ENCODE measurements at regions not wholly inside any gene's neighbourhood (a gene's known extent, or its start where the extent isn't known, plus 50 kb on each side); places are given as distances from the start of the nearest gene placed in this dataset.
"Not testable (repeated sequence)": the region's sequence is repeated elsewhere in the genome, so short reads cannot be mapped to it uniquely, and the experiment has no call there.

DNA sequence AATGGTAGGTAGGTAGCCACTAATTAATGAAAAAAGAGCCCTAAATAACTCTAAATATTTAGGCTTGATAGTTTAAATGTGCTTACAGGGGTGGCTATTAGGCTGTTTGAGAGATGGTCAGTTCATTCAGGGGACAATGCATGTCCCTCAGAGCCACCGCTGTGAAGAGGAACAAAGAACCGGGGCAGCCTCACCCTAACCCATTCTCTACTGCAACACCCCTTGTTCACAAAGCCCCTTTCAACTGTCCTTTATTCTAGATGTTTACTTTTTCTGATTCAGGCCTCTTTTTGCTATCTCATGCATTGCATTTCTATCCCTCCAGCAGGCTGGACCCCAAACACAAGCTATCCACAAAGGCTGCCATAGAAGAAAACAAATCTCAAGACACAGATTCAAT, 906.7 kb downstream of the NR2F1-AS1 start:
- DNase-seq (ENCODE audit: missing footprints) (no peak), ATAC-seq (no peak)
- intact Hi-C loops (cut with DNase I): no loop called here

DNA sequence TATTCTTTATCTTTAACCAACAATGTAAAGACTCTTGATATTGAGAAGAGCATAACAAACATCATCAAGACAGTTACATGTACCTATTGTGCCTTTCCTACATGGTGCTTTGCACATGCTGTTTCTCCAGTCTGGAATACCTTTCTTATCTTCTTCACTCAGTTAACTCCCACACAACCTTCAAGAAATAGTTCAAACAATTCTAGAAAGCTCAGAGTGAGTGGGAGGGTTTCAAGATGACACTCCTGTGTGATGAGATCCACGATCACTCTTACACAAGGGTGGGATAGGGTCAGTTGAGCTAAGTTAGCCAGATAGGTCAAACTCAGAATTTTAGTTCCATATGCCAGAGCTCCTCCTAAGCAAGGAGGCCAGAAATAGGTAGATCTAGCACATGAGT, 915.5 kb downstream of the NR2F1-AS1 start:
- intact Hi-C loops (cut with DNase I): no loop called here
- no peak for DNase-seq (ENCODE audit: missing footprints)
- ATAC-seq: no peak

GRCh38 chr5:92662741-92663140, 918.3 kb downstream of the NR2F1-AS1 start:
- no peak for DNase-seq (ENCODE audit: missing footprints)
- intact Hi-C loops (cut with DNase I): no loop called here
- ATAC-seq: no peak

GRCh38 chr5:92659246-92659645, 921.8 kb downstream of the NR2F1-AS1 start:
- DNase-seq (ENCODE audit: missing footprints) (no peak), ATAC-seq (no peak)
- intact Hi-C loops (cut with DNase I): no loop called here

DNA sequence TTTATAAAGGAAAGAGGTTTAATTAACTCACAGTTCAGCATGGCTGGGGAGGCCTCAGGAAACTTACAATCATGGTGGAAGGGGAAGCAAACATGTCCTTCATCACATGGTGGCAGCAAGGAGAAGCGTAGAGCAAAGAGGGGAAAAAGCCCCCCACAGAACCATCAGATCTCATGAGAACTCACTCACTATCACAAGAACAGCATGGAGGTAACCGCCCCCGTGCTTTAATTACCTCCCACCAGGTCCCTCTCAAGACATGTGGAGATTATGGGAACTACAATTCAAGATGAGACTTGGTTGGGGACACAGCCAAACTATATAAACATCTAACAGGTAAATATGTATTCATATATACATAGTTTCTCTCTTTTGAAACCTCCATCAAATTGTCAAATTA, 926.4 kb downstream of the NR2F1-AS1 start:
- DNase-seq (ENCODE audit: missing footprints); ATAC-seq; intact Hi-C loops (cut with DNase I): not testable (repeated sequence)

GRCh38 chr5:92653730-92654461, 927.1 kb downstream of the NR2F1-AS1 start:
- intact Hi-C loops (cut with DNase I): no loop called here
- ATAC-seq (no peak), DNase-seq (ENCODE audit: missing footprints) (no peak)

GRCh38 chr5:92652756-92653155, 928.3 kb downstream of the NR2F1-AS1 start:
- no peak for ATAC-seq
- no peak for DNase-seq (ENCODE audit: missing footprints)
- intact Hi-C loops (cut with DNase I): no loop called here

DNA sequence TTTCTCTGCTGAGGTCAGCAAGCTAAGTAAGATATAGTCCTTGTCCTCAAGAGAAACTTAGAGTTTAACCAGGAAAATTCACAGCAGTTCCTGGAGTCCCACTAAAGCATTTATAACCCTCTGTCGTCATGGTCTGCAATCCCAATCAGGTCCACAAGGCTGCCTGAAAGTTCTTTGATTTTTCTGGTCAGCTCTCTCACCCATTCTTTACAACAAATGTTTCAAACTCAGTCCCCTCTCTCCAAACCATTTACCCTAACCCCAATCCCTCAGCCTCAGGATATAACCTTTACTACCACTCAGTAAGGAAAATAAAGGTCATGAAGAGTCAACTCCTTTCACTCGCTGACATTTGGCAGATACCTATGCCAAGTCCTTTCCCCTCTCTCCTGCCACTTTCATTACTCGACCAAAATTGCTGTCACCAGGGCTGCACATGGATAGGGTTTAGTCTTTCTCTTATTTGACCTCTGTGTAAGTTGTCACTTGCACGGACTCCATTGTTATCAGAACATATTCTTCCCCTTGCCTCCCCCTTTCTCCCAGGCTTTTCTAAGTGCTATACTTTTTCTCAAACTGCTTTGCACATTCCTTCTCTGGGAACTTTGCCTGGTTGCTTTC, 936.6 kb downstream of the NR2F1-AS1 start:
- intact Hi-C loops (cut with DNase I): loop anchor here (10.0 kb wide), 1 partner anchor 320 kb away; no protein-coding TSS in a partner anchor
- DNase-seq (ENCODE audit: missing footprints) (no peak), ATAC-seq (peak; percentile 48)

DNA sequence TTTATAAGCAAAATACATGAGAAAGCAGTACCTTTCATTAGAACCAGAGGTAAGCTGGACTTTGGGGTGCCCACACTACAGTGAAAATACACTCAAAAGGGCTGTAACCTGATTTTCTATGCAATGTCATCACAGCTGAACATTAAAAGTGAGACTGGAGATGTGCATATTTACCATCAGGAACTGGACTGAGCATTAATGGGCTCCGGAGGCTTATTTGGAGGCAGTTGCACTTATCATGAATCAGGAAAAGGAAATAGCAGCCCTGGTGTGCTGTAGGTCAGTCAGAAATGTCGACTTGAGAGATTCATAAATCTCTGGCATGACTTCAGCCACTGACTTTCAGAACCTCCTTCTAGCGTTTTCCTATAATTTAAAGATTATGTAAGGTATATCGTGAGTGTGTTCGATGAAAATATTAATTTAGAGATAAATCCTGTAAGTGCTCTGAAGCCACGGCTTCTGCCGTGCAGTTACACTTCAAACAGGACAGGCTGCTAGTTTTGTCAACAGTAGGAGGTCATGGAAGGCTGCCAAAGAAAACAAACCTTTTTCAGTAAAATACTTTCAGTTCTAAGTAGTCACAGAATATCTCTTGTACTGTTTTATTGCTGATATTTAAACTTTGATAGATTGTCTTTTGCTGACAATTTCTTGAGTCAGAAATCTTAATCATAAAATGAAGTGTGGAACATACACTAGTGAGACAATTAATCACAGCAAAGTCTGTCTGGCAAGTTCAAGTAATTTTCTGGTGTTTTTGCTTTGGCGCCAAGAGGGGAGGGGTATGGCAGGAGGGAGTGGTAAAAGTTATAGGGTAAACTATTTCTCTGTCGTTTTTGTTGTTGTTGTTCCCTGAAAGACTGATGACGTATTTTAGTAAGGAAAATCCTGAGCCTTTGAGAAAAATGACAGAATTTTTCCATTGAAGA, 939.7 kb downstream of the NR2F1-AS1 start:
- DNase-seq (ENCODE audit: missing footprints): no peak

GRCh38 chr5:92640340-92640739, 940.7 kb downstream of the NR2F1-AS1 start:
- intact Hi-C loops (cut with DNase I): loop anchor here (10.0 kb wide), 1 partner anchor 316 kb away; no protein-coding TSS in a partner anchor
- DNase-seq (ENCODE audit: missing footprints) (no peak), ATAC-seq (no peak)

More for the DNA sequence above, 939.7 kb downstream of the NR2F1-AS1 start:
- ATAC-seq: peak; percentile 57
- intact Hi-C loops (cut with DNase I): loop anchor here (10.0 kb wide), 1 partner anchor 316 kb away; no protein-coding TSS in a partner anchor

- intact Hi-C loops (cut with DNase I): no loop called here
- no peak for ATAC-seq
- DNase-seq (ENCODE audit: missing footprints): no peak
Observed at GRCh38 chr5:92637960-92638359, 943.1 kb downstream of the NR2F1-AS1 start.

- intact Hi-C loops (cut with DNase I): no loop called here
- DNase-seq (ENCODE audit: missing footprints): no peak
- ATAC-seq: no peak
Observed at GRCh38 chr5:92637247-92637646, 943.8 kb downstream of the NR2F1-AS1 start.

DNA sequence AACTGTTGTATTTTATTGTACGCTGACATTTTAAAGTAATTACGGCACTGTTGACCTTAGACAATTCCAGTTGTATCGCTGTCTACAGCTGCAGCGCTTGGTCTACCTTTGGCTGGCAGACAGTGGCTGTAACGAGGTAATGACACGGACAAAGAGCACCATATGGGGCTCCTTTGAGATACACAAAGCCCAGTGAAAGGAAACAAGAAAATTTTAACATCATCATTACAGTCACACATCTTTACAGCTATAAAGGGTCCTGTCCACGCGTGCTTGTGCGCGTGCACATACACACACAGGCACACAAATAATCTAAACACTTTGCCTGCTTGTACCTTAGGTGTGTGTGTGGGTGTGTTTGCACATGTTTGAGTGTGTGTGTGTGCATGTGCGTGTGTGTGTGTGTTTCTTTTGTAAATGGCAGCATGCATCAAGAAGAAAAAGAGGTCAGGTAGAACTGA, 946.0 kb downstream of the NR2F1-AS1 start:
- peak; percentile 45 for DNase-seq (ENCODE audit: missing footprints)
- intact Hi-C loops (cut with DNase I): no loop called here
- no peak for ATAC-seq

GRCh38 chr5:92633875-92634487, 947.0 kb downstream of the NR2F1-AS1 start:
- intact Hi-C loops (cut with DNase I): no loop called here
- no peak for DNase-seq (ENCODE audit: missing footprints)
- ATAC-seq: no peak

DNA sequence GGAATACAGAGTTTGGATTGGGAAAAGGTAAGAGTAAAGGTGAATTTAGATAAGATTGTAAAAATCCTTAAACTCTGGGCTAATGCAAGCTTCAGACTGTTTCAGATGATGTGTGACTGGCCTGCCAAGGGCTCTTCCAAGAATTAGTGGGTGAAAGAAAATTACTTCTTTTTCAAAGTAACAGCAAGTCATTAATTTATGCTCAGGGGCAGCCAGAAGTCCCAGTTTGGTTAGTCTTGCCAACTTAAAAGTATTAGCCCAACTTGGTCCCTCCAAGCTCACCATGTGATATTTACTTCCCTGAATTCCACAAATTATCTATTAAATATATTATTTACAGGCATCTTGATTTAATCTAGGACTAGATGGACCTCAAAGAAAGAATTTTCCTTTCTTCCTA, 947.8 kb downstream of the NR2F1-AS1 start:
- intact Hi-C loops (cut with DNase I): no loop called here
- DNase-seq (ENCODE audit: missing footprints) (no peak), ATAC-seq (no peak)

DNA sequence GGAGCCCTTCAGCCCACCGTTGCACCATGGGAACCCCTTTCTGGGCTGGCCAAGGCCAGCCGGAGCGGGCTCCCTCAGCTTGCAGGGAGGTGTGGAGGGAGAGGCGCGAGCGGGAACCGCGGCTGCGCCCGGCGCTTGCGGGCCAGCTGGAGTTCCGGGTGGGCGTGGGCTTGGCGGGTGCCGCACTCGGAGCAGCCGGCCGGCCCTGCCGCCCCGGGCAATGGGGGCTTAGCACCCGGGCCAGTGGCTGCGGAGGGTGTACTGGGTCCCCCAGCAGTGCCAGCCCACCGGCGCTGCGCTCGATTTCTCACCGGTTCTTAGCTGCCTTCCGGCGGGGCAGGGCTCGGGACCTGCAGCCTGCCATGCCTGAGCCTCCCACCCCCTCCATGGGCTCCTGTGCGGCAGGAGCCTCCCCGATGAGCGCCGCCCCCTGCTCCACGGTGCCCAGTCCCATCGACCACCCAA, 949.8 kb downstream of the NR2F1-AS1 start:
- ATAC-seq; DNase-seq (ENCODE audit: missing footprints); intact Hi-C loops (cut with DNase I): not testable (repeated sequence)

DNA sequence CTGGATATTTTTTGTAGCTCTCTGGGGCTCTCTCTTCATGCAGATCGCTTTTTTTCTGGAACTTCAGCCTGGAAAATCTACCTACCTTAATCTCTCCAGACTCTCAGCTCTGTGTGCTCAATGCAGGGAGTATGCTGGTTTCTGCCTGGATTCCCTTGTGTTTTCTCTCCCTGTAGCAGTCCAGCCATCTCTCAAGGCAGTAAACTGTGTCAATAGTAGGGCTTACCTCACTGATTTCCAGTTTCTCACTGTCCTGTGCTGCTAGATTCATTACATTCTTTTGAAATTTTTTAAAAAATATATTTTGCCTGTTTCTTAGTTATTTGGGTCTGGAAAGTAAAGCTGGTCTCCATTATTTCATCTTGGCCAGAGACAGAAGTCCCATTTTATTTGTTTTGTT, 951.4 kb downstream of the NR2F1-AS1 start:
- no peak for ATAC-seq
- no peak for DNase-seq (ENCODE audit: missing footprints)
- intact Hi-C loops (cut with DNase I): no loop called here

DNA sequence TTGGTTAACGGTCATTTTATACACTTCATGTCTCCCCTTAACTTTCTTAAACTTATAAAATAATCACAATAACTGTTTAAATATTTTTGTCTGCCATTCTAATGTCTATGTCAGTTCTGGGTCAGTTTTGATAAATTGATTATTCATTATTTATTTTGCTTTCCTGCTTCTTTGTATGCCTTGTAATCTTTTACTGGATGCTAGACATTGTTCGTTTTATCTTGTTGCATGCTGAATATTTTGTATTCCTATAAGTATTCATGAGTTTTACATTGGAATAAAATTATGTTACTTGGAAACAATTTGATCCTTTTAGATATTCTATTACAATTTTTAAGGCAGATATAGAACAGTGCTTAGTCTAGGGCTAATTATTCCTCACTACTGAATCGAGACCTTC, 952.0 kb downstream of the NR2F1-AS1 start:
- intact Hi-C loops (cut with DNase I): no loop called here
- DNase-seq (ENCODE audit: missing footprints): no peak

DNA sequence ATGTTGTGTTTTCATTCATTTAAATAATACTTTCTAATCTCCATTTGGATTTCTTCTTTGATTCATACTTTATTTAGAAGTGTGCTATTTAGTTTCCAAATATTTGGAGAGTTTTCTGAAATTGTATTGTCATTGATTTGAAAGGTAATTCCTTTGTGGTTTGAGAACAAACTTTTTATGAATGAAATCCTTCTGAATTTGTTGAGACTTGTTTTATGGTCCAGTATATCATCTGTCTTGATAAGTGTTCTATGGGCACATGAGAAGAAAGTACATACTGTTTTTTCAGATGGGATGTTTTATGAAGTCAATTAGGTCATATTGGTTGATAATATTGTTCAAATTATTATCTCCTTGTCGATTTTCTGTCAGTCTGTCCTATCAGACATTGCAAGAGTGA, 953.8 kb downstream of the NR2F1-AS1 start:
- no peak for ATAC-seq
- intact Hi-C loops (cut with DNase I): no loop called here

More for the DNA sequence above, 952.0 kb downstream of the NR2F1-AS1 start:
- no peak for ATAC-seq

More for the DNA sequence above, 953.8 kb downstream of the NR2F1-AS1 start:
- no peak for DNase-seq (ENCODE audit: missing footprints)

All from Right ventricle myocardium inferior (tissue), 1 donor.